GM21515 (cell line): ENCODE measurements at regions not wholly inside any gene's neighbourhood (a gene's known extent, or its start where the extent isn't known, plus 50 kb on each side); places are given as distances from the start of the nearest gene placed in this dataset.

ENCODE experiments used
- ATAC-seq: cut with Tn5 transposase; IDR thresholded peaks from one replicate; pipeline ENCODE4 v1.9.1; 2021; ENCODE audit not compliant: unreplicated experiment

- no peak for ATAC-seq
Measured at GRCh38 chr4:59068722-59069418, 1958.7 kb upstream of the IGFBP7 start.

- no peak for ATAC-seq
Measured at GRCh38 chr4:59086410-59086809, 1976.2 kb upstream of the IGFBP7 start.

GRCh38 chr4:59091146-59092142, 1981.3 kb upstream of the IGFBP7 start:
- no peak for ATAC-seq

- ATAC-seq = no peak
Measured at GRCh38 chr4:59094505-59094904, 1984.3 kb upstream of the IGFBP7 start.

- ATAC-seq = no peak
Measured at GRCh38 chr4:59102311-59102710, 1992.1 kb upstream of the IGFBP7 start.

- no peak for ATAC-seq
Measured at GRCh38 chr4:59120287-59120814, 2010.2 kb upstream of the IGFBP7 start.

- ATAC-seq = no peak
Measured at GRCh38 chr4:59122626-59123025, 2012.4 kb upstream of the IGFBP7 start.

- no peak for ATAC-seq
Measured at GRCh38 chr4:59126159-59126558, 2016.0 kb upstream of the IGFBP7 start.

- no peak for ATAC-seq
Measured at GRCh38 chr4:59127006-59127405, 2016.8 kb upstream of the IGFBP7 start.

- no peak for ATAC-seq
Measured at GRCh38 chr4:59127743-59128142, 2017.6 kb upstream of the IGFBP7 start.

GRCh38 chr4:59135248-59135985, 2025.2 kb upstream of the IGFBP7 start:
- ATAC-seq = no peak

- no peak for ATAC-seq
Measured at GRCh38 chr4:59161249-59161648, 2038.9 kb upstream of the ADGRL3 start.

GRCh38 chr4:59175617-59176016, 2024.5 kb upstream of the ADGRL3 start:
- ATAC-seq = no peak

- ATAC-seq = no peak
Measured at GRCh38 chr4:59179372-59179771, 2020.8 kb upstream of the ADGRL3 start.

- ATAC-seq = no peak
Measured at GRCh38 chr4:59180161-59180560, 2020.0 kb upstream of the ADGRL3 start.

GRCh38 chr4:59180969-59181368, 2019.2 kb upstream of the ADGRL3 start:
- no peak for ATAC-seq

GRCh38 chr4:59195839-59196238, 2004.3 kb upstream of the ADGRL3 start:
- ATAC-seq = no peak

- ATAC-seq = no peak
Measured at GRCh38 chr4:59200992-59201391, 1999.1 kb upstream of the ADGRL3 start.

- no peak for ATAC-seq
Measured at GRCh38 chr4:59217910-59218631, 1982.1 kb upstream of the ADGRL3 start.

GRCh38 chr4:59222221-59222620, 1977.9 kb upstream of the ADGRL3 start:
- ATAC-seq = no peak
